A673 (cell line): ENCODE measurements at regions not wholly inside any gene's neighbourhood (a gene's known extent, or its start where the extent isn't known, plus 50 kb on each side); places are given as distances from the start of the nearest gene placed in this dataset.
"Not testable (repeated sequence)": the region's sequence is repeated elsewhere in the genome, so short reads cannot be mapped to it uniquely, and the experiment has no call there.

Experiments used
- BruUV-seq: library from RNA; stranded (reverse); fragments of 400-500 nt; replicated peaks from 2 replicates; lab custom pipeline; 2021; lab: Mats Ljungman, UMichigan
- CTCF ChIA-PET: fragments of 300-600 bp; sonication (Branson Sonifier 250); formaldehyde crosslinking; loops from one replicate; lab custom pipeline; 2022; ENCODE audit warnings: antibody characterized with exemption; lab: Charles Lee
- POLR2A ChIA-PET: fragments of 300-600 bp; sonication (Branson Sonifier 250); formaldehyde crosslinking; loops from one replicate; lab custom pipeline; 2022; ENCODE audit warnings: antibody characterized with exemption; ENCODE audit not compliant: low non-redundant PET; lab: Charles Lee
- DNase-seq: peaks from one replicate; pipeline ENCODE4 v3.0.0-alpha.2; 2015; ENCODE audit warnings: low spot score
- H3K27ac ChIP-seq: fragments of 200-600 bp; sonication (generic); 2 replicates; pipeline ENCODE4 v1.5.1; 2016; ENCODE audit warnings: mixed run types, low read depth, mild to moderate bottlenecking, mixed read lengths, antibody characterized with exemption, low read length; ENCODE audit not compliant: poor library complexity, severe bottlenecking
- H3K27me3 ChIP-seq: fragments of 200-600 bp; sonication (generic); replicated peaks from 2 replicates; pipeline ENCODE4 v1.6.1; 2017; ENCODE audit warnings: mixed run types, low read depth, mild to moderate bottlenecking, mixed read lengths, antibody characterized with exemption, low read length; ENCODE audit not compliant: insufficient read depth, poor library complexity
- H3K36me3 ChIP-seq: fragments of 200-600 bp; sonication (generic); 2 replicates; pipeline ENCODE4 v1.6.1; 2016; ENCODE audit warnings: mixed run types, mild to moderate bottlenecking, mixed read lengths, antibody characterized with exemption, low read length; ENCODE audit not compliant: insufficient read depth, poor library complexity, severe bottlenecking
- H3K4me1 ChIP-seq: fragments of 200-600 bp; sonication (generic); 2 replicates; pipeline ENCODE4 v1.6.1; 2017; ENCODE audit warnings: mixed run types, mild to moderate bottlenecking, mixed read lengths, antibody characterized with exemption, low read length; ENCODE audit not compliant: insufficient read depth, poor library complexity, severe bottlenecking
- H3K4me3 ChIP-seq: fragments of 200-600 bp; sonication (generic); 2 replicates; pipeline ENCODE4 v1.5.1; 2016; ENCODE audit warnings: low read depth, mixed run types, mild to moderate bottlenecking, mixed read lengths, low read length; ENCODE audit not compliant: poor library complexity, severe bottlenecking
- H3K9me3 ChIP-seq: fragments of 200-600 bp; sonication (generic); 2 replicates; pipeline ENCODE4 v1.6.1; 2016; ENCODE audit warnings: mixed run types, low read depth, mild to moderate bottlenecking, mixed read lengths, antibody characterized with exemption, low read length; ENCODE audit not compliant: poor library complexity, severe bottlenecking
- EZH2 ChIP-seq: fragments of 200-600 bp; sonication (generic); IDR thresholded peaks from 2 replicates; pipeline ENCODE4 v1.6.1; 2017; ENCODE audit warnings: borderline replicate concordance, low read depth, mild to moderate bottlenecking, mixed read lengths, antibody characterized with exemption, low read length; ENCODE audit not compliant: poor library complexity, severe bottlenecking
- intact Hi-C: fragments of 100-400 bp; cut with micrococcal nuclease; formaldehyde crosslinking; loops from one replicate; pipeline ENCODE4 v1.10.0; 2022; ENCODE audit not compliant: unreplicated experiment
- TF ChIP-seq, protein P1 (sequence below): fragments of 300-800, 200-600 bp; sonication (generic); conservative IDR thresholded peaks from 2 replicates; pipeline ENCODE4 v1.5.1; 2017; ENCODE audit warnings: low read depth, mild to moderate bottlenecking, antibody characterized with exemption, low read length, moderate library complexity, mixed read lengths

DNA sequence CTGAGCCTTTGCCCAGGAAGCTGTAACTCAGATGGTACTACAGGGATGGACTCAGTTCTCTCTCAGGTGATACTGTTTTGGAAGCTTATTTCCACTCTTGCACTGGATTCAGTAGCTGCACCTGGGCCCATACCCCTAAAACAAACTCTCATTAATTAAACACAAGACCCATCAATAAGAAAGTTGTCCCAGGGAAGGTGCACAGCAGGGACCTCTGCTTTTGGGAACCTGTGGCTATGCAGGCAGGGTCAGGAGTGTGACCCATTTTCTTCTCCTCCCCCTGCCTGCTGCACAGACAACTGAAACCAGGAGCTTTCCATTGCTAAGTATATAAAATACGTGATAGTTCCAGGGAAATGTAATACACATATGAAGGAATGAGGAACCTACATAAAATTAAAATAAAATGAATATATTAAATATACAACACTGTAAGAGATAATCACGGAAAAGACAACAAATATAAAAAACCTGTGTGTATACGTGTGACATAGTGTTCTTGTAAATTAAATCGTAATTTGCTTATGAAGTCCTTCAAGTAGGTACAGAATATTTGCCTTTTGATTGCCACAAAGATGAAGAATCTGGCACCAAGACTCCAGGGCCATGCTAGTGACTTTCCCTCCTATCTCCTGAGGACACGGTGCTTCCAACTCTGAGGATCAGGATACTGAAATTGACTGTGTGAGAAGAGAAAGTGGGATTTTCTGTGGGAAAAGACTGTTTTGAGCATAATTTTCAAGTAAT, 101.6 kb upstream of the GOLGA6L6 start:
- Histone ChIP-seq H3K4me1 (no peaks in the 10 kb centered on the region), H3K36me3 (no peaks in the 10 kb centered on the region), H3K27me3 (no peaks in the 10 kb centered on the region), H3K27ac (no peak overlapping the region), H3K4me3 (no peak overlapping the region), H3K9me3 (peaks cover 29% of the 10 kb centered on the region)
- no peak for TF ChIP-seq EZH2
- TF ChIP-seq, protein P1, sequence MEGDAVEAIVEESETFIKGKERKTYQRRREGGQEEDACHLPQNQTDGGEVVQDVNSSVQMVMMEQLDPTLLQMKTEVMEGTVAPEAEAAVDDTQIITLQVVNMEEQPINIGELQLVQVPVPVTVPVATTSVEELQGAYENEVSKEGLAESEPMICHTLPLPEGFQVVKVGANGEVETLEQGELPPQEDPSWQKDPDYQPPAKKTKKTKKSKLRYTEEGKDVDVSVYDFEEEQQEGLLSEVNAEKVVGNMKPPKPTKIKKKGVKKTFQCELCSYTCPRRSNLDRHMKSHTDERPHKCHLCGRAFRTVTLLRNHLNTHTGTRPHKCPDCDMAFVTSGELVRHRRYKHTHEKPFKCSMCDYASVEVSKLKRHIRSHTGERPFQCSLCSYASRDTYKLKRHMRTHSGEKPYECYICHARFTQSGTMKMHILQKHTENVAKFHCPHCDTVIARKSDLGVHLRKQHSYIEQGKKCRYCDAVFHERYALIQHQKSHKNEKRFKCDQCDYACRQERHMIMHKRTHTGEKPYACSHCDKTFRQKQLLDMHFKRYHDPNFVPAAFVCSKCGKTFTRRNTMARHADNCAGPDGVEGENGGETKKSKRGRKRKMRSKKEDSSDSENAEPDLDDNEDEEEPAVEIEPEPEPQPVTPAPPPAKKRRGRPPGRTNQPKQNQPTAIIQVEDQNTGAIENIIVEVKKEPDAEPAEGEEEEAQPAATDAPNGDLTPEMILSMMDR: no peak
- intact Hi-C loops: no loop called here
- POLR2A ChIA-PET: no interaction called here
- no TSS peak for BruUV-seq
- CTCF ChIA-PET: no interaction called here
- DNase-seq: no peak

DNA sequence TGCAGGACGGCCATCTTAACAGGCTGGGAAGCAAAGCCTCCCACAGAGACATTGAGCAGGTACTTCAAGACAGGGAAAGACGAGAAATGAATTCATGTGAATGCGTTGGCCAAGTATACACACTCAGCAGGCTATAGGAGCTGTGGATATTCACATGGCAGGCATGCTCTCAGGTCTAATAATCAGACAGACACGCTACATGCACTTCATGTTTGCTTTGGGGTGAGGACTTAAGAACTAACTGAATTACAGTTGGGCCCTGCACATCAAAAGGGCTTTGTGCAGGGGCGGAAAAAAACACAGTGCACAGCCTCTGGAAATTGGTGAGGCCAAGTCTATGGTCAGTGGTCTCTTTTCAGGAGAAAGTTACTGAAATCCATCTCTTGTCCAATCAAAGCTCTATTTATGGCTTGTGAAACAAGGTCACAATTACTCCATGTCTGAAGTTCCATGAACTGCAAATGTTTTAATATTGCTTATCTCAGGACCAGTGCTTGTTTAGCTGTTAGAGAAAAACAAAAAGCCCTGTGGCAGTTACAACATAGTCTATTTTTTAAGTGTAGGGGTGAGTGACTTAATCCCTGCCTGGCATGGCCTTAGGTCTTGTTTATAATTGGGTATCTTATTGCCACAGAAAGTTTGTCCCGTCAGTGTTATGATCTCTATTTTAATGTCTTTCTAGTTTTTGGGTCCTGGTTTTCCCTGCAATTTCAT, 100.6 kb upstream of the GOLGA6L6 start:
- TF ChIP-seq EZH2: no peak
- TF ChIP-seq, protein P1: no peak
- POLR2A ChIA-PET: no interaction called here
- CTCF ChIA-PET: no interaction called here

DNA sequence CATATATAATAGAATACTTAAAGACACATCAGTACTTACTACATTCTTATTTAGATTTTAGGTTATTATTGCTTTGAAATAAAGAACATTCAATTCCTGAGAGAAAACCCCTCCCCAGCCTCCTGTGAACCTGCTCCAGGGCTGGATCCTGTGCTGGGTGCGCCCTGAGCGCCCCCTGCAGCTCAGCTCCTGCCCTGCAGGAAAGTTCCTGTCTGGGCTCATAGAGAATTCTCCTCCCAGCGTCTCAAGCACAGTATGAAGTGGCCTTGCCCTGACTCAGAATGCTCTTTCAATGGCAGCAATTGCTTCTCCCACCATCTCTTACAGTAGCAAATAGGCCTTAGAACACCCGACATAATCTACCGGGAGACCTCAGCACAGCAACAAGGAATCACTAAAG, 98.8 kb upstream of the GOLGA6L6 start:
- H3K27ac ChIP-seq, CTCF ChIA-PET, DNase-seq, BruUV-seq, H3K27me3 ChIP-seq, H3K36me3 ChIP-seq, intact Hi-C loops, POLR2A ChIA-PET, H3K4me3 ChIP-seq, H3K4me1 ChIP-seq: not testable (repeated sequence)
- H3K9me3 ChIP-seq: peaks cover 24% of the 10 kb centered on the region

More for the DNA sequence above, 100.6 kb upstream of the GOLGA6L6 start:
- H3K4me1 ChIP-seq: no peaks in the 10 kb centered on the region
- peaks cover 29% of the 10 kb centered on the region for H3K9me3 ChIP-seq
- intact Hi-C loops: no loop called here
- H3K36me3 ChIP-seq: no peaks in the 10 kb centered on the region
- no TSS peak for BruUV-seq
- DNase-seq: no peak
- no peak overlapping the region for H3K4me3 ChIP-seq
- H3K27ac ChIP-seq: no peak overlapping the region
- no peaks in the 10 kb centered on the region for H3K27me3 ChIP-seq

DNA sequence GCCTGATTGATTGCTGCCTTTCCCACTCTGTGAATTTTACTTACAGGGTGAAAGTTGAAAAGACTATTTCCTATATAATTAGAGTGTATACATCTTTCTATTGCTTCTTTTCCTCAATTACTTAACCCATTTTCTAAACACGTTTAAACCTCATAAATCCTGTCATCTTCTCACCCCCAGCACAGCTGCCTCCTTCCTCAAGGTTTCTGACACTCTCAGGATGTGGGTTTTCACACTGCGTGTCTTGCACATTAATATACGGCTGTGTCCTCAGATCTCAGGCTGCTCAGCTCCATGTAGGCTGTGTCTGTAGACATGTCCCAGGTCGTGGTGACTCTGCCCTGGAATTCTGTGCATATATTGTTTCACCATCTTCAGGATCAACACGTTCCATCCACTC, 97.6 kb upstream of the GOLGA6L6 start:
- H3K36me3 ChIP-seq, CTCF ChIA-PET, H3K4me3 ChIP-seq, DNase-seq, H3K4me1 ChIP-seq, POLR2A ChIA-PET, intact Hi-C loops, H3K27ac ChIP-seq, BruUV-seq, H3K27me3 ChIP-seq: not testable (repeated sequence)
- peaks cover 16% of the 10 kb centered on the region for H3K9me3 ChIP-seq

DNA sequence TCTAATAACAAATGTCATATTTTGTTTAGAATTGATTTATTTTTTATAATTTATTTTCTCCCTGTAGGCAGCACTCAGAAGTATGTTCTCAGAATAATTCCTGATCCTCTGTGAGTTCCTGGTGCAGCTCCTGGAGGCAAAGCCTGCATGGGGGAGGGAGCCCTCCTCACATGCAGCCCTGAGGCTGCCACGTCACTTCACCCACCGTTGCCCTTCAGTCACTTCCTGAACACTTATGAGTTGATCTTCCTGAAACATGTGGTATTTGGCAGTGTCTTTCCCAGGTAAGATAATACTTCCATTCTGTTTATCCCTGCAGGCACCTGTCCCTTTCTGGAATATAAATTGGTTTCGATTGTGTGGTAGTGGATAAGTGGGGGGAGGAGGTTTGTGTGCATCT, 95.9 kb upstream of the GOLGA6L6 start:
- H3K4me1 ChIP-seq, CTCF ChIA-PET, H3K27ac ChIP-seq, H3K27me3 ChIP-seq, DNase-seq, BruUV-seq, POLR2A ChIA-PET, H3K9me3 ChIP-seq, H3K36me3 ChIP-seq, intact Hi-C loops, H3K4me3 ChIP-seq: not testable (repeated sequence)

DNA sequence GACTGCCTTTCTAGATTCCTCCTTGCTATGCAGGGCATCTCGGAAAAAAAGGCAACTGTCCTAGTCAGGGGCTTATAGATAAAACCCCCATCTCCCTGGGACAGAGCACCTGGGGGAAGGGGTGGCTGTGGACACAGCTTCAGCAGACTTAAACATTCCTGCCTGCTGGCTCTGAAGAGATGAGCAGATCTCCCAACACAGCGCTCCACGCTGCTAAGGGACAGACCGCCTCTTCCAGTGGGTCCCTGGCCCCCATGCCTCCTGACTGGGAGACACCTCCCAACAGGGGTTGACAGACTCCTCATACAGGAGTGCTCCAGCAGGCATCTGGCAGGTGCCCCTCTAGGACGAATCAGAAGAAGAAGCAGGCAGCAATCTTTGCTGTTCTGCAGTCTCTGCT, 87.9 kb upstream of the GOLGA6L6 start:
- POLR2A ChIA-PET, H3K4me3 ChIP-seq, H3K4me1 ChIP-seq, CTCF ChIA-PET, H3K9me3 ChIP-seq, H3K27ac ChIP-seq, BruUV-seq, intact Hi-C loops, H3K27me3 ChIP-seq, H3K36me3 ChIP-seq, DNase-seq: not testable (repeated sequence)
